GM12878 (cell line): ENCODE measurements at regions not wholly inside any gene's neighbourhood (a gene's known extent, or its start where the extent isn't known, plus 50 kb on each side); places are given as distances from the start of the nearest gene placed in this dataset.

Experiments
- ATAC-seq: fragments of 200-7000 bp; cut with Tn5 transposase; 3 replicates; pipeline ENCODE4 v1.9.1; 2020; ENCODE audit warnings: mild to moderate bottlenecking, moderate library complexity
- BruUV-seq: library from RNA; stranded (reverse); fragments of 400-500 nt; replicated peaks from 2 replicates; lab custom pipeline; 2021; lab: Mats Ljungman, UMichigan
- CTCF ChIA-PET: fragments of 300-600 bp; sonication (Branson Sonifier 250); formaldehyde crosslinking; extraction: SDS; loops from one replicate; lab custom pipeline; 2021; ENCODE audit warnings: inconsistent platforms; lab: Yijun Ruan, JAX
- POLR2A ChIA-PET: fragments of 350-600 bp; formaldehyde crosslinking; extraction: SDS; loops from one replicate; lab custom pipeline; 2021; ENCODE audit warnings: inconsistent platforms; lab: Charles Lee
- RAD21 ChIA-PET: fragments of 300-600 bp; sonication (Branson Sonifier 250); formaldehyde crosslinking; loops from one replicate; lab custom pipeline; 2023; ENCODE audit warnings: antibody characterized with exemption; ENCODE audit not compliant: unreplicated experiment; lab: Charles Lee
- SMC1A ChIA-PET: fragments of 300-600 bp; sonication (Branson Sonifier 250); formaldehyde crosslinking; loops from one replicate; lab custom pipeline; 2023; ENCODE audit not compliant: unreplicated experiment, uncharacterized antibody; lab: Charles Lee
- DNase-seq: peaks from one replicate; pipeline ENCODE4 v3.0.0-alpha.2; 2011; ENCODE audit warnings: low read depth, low spot score
- FAIRE-seq: peaks from 3 replicates; lab custom pipeline; 2011; peaks lifted over from hg19 to GRCh38; lab: Jason Lieb, UNC
- H2AFZ ChIP-seq: 2 replicates; pipeline ENCODE4 v1.6.0; 2011; ENCODE audit warnings: low read depth, low read length, control low read depth; ENCODE audit not compliant: control insufficient read depth
- H3K27ac ChIP-seq: 2 replicates; pipeline ENCODE4 v1.5.1; 2011; ENCODE audit warnings: control low read depth; ENCODE audit not compliant: control insufficient read depth, insufficient read depth
- H3K27me3 ChIP-seq, 2 experiments: replicated peaks in 1 of 2; 2 replicates each; pipeline versions ENCODE4 v1.6.0 to v1.6.1; 2011; ENCODE audit warnings: low read length in 1 of 2; ENCODE audit not compliant: control insufficient read depth in 2 of 2, insufficient read depth in 2 of 2
- H3K36me3 ChIP-seq, 2 experiments: 2 replicates each; pipeline ENCODE4 v1.5.1; 2011; ENCODE audit warnings: low read length in 1 of 2; ENCODE audit not compliant: control insufficient read depth in 2 of 2, insufficient read depth in 2 of 2
- H3K4me1 ChIP-seq: 2 replicates; pipeline ENCODE4 v1.6.1; 2011; ENCODE audit warnings: mild to moderate bottlenecking, low read length, moderate library complexity, mixed read lengths; ENCODE audit not compliant: control insufficient read depth, insufficient read depth
- H3K4me2 ChIP-seq: 2 replicates; pipeline ENCODE4 v1.6.0; 2011; ENCODE audit warnings: control low read depth; ENCODE audit not compliant: control insufficient read depth, insufficient read depth
- H3K4me3 ChIP-seq: fragments of 200-600 bp; sonication (generic); 2 replicates; pipeline ENCODE4 v1.5.1; 2016
- H3K79me2 ChIP-seq: 2 replicates; pipeline ENCODE4 v1.6.0; 2011; ENCODE audit warnings: low read length; ENCODE audit not compliant: control insufficient read depth, insufficient read depth
- H3K9ac ChIP-seq: 2 replicates; pipeline ENCODE4 v1.8.0; 2011; ENCODE audit warnings: low read length, control low read depth, mixed read lengths; ENCODE audit not compliant: control insufficient read depth, insufficient read depth
- H3K9me3 ChIP-seq: replicated peaks from 3 replicates; pipeline ENCODE4 v1.5.1; 2011; ENCODE audit warnings: mild to moderate bottlenecking, low read length; ENCODE audit not compliant: control insufficient read depth, insufficient read depth
- H4K20me1 ChIP-seq: 2 replicates; pipeline ENCODE4 v1.6.0; 2011; ENCODE audit not compliant: control insufficient read depth, insufficient read depth
- CBX3 ChIP-seq: fragments of 200-600 bp; sonication (generic); IDR thresholded peaks from 2 replicates; pipeline ENCODE4 v1.6.1; 2016; ENCODE audit warnings: low read depth, borderline replicate concordance
- EGR1 ChIP-seq, 2 experiments: IDR thresholded peaks; 1 replicate in 1 of 2; 2 replicates in 1 of 2; pipeline ENCODE4 v1.6.1; 2011 to 2012; ENCODE audit warnings: low read depth in 2 of 2, low read length in 2 of 2, borderline replicate concordance in 1 of 2, mild to moderate bottlenecking in 1 of 2, moderate library complexity in 1 of 2
- IKZF1 ChIP-seq: fragments of 450-650 bp; conservative IDR thresholded peaks from 2 replicates; pipeline ENCODE4 v1.6.1; 2017; ENCODE audit warnings: antibody characterized with exemption, mild to moderate bottlenecking
- NFYB ChIP-seq: IDR thresholded peaks from 2 replicates; pipeline ENCODE4 v1.6.1; 2011; ENCODE audit warnings: low read depth, mild to moderate bottlenecking, low read length, improper control_type of control experiment, moderate library complexity; ENCODE audit not compliant: insufficient read depth
- SMAD5 ChIP-seq: IDR thresholded peaks from 2 replicates; pipeline ENCODE4 v1.6.1; 2016; ENCODE audit warnings: antibody characterized with exemption, low read depth
- SMC3 ChIP-seq: IDR thresholded peaks from 2 replicates; pipeline ENCODE4 v1.6.1; 2011; ENCODE audit warnings: low read length, improper control_type of control experiment, borderline replicate concordance
- SUPT20H ChIP-seq: IDR thresholded peaks from 2 replicates; pipeline ENCODE4 v1.6.1; 2011; ENCODE audit warnings: low read depth, mild to moderate bottlenecking, low read length, moderate library complexity, borderline replicate concordance; ENCODE audit not compliant: control insufficient read depth
- TAF1 ChIP-seq: IDR thresholded peaks from 2 replicates; pipeline ENCODE4 v1.6.1; 2011; ENCODE audit warnings: mild to moderate bottlenecking, low read depth, low read length, borderline replicate concordance
- ZSCAN29 ChIP-seq: fragments of 450-650 bp; IDR thresholded peaks from 2 replicates; pipeline ENCODE4 v1.6.1; 2017; ENCODE audit warnings: mild to moderate bottlenecking, moderate library complexity
- WGBS: methylation state at CpG from one replicate; pipeline ENCODE4 v1.1.6; 2016; ENCODE audit warnings: low lambda C conversion rate; ENCODE audit not compliant: insufficient replicate concordance, insufficient coverage; ENCODE audit errors: missing lambda C conversion rate; 5-methylcytosine and 5-hydroxymethylcytosine counted together
- in situ Hi-C: fragments of 300-500 bp; cut with MboI; formaldehyde crosslinking; loops from 9 replicates; pipeline ENCODE4 v1.14.3; 2018; ENCODE audit warnings: mixed read lengths
- intact Hi-C: fragments of 100-400 bp; cut with micrococcal nuclease; formaldehyde crosslinking; loops from one replicate; pipeline ENCODE4 v1.14.2; 2022; ENCODE audit not compliant: unreplicated experiment
- TF ChIP-seq, protein P1 (sequence below): fragments of 450-650 bp; IDR thresholded peaks from 2 replicates; pipeline ENCODE4 v1.6.1; 2017; ENCODE audit warnings: antibody characterized with exemption, mild to moderate bottlenecking, moderate library complexity

DNA sequence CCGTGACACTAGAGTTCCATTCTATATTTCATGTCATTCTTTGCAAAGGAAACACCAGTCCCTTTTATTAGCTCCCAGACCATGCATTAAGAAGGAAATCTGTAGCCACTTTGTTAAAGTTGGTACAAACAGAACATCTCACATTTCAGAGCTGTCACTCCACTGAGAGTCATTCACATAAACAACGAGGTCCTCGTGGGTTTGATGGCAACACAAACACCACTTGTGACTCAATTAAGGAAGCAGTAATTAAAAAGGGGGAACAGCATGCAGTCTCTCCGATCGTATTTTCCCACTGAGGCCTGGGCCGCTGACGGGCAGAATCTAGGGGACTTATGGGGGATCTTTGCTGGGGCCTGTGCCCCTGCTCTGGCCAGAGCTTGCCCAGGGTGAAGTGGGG is 94.2 kb upstream of the ZNF618 start (continued):
- TF ChIP-seq EGR1 (IDR thresholded peaks at IDR 0.05; ENCODE audit: borderline replicate concordance in 1 of 2, low read depth in 2 of 2, low read length in 2 of 2) (no peak), SMC3 (no peak), IKZF1 (no peak)

DNA sequence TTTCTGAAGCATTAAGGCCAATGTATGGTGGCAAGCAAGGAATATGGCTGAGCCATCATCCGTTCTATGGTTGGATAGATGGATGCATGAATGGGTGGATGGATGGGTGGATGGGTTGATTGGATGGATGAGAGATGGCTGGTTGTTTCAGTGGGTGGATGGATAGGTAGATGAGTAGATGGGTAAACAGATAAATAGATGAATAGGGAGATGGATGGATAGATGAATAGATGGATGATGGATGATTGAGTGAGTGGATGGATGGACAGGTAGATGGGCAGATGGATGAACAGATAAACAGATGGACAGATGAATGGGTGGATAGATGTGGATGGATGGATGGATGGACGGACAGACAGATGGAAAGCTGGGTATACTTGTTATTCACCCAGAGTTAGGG is 92.6 kb upstream of the ZNF618 start:
- H3K9me3 ChIP-seq: no peaks in the 10 kb centered on the region
- TF ChIP-seq, protein P1, sequence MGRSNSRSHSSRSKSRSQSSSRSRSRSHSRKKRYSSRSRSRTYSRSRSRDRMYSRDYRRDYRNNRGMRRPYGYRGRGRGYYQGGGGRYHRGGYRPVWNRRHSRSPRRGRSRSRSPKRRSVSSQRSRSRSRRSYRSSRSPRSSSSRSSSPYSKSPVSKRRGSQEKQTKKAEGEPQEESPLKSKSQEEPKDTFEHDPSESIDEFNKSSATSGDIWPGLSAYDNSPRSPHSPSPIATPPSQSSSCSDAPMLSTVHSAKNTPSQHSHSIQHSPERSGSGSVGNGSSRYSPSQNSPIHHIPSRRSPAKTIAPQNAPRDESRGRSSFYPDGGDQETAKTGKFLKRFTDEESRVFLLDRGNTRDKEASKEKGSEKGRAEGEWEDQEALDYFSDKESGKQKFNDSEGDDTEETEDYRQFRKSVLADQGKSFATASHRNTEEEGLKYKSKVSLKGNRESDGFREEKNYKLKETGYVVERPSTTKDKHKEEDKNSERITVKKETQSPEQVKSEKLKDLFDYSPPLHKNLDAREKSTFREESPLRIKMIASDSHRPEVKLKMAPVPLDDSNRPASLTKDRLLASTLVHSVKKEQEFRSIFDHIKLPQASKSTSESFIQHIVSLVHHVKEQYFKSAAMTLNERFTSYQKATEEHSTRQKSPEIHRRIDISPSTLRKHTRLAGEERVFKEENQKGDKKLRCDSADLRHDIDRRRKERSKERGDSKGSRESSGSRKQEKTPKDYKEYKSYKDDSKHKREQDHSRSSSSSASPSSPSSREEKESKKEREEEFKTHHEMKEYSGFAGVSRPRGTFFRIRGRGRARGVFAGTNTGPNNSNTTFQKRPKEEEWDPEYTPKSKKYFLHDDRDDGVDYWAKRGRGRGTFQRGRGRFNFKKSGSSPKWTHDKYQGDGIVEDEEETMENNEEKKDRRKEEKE: no peak
- TF ChIP-seq TAF1: no peak
- TF ChIP-seq ZSCAN29: no peak
- no peak for TF ChIP-seq NFYB
- no peak for TF ChIP-seq SUPT20H
- TF ChIP-seq SMAD5: no peak
- TF ChIP-seq CBX3: no peak
- H3K36me3 ChIP-seq: no peaks in the 10 kb centered on the region
- no peak overlapping the region for H3K4me2 ChIP-seq
- CTCF ChIA-PET: interaction anchor here (0.7 kb wide), 1 partner anchor 56 kb away, joined by 3 read pairs; no protein-coding TSS in a partner anchor
- H3K27me3 ChIP-seq: no peaks in the 10 kb centered on the region
- POLR2A ChIA-PET: no interaction called here
- intact Hi-C loops (no loop called here), in situ Hi-C loops (no loop called here)
- RAD21 ChIA-PET: no interaction called here
- SMC1A ChIA-PET: no interaction called here
- no TSS peak for BruUV-seq
- H4K20me1 ChIP-seq: no peaks in the 10 kb centered on the region
- no peak for DNase-seq
- 3% methylated on average over 2 of the region's 2 CpGs for WGBS
- no peaks in the 10 kb centered on the region for H3K4me1 ChIP-seq
- H3K4me3 ChIP-seq: no peak overlapping the region
- H3K79me2 ChIP-seq: no peaks in the 10 kb centered on the region
- H3K9ac ChIP-seq: no peak overlapping the region
- FAIRE-seq: no peak
- ATAC-seq: no peak
- no peak overlapping the region for H2AFZ ChIP-seq
- no peak overlapping the region for H3K27ac ChIP-seq
